A549 (cell line): ENCODE measurements at regions not wholly inside any gene's neighbourhood (a gene's known extent, or its start where the extent isn't known, plus 50 kb on each side); places are given as distances from the start of the nearest gene placed in this dataset.

ENCODE experiments used
- ATAC-seq, 2 experiments: fragments of 200-7000 bp in 1 of 2; fragments of >200 bp in 1 of 2; cut with Nextera tagmentation in 1 of 2; cut with Tn5 transposase in 1 of 2; 3 replicates each; pipeline versions ENCODE4 v1.8.0 to v1.9.1; 2018 to 2020; ENCODE audit warnings: mild to moderate bottlenecking in 1 of 2, moderate library complexity in 1 of 2
- CTCF ChIA-PET: fragments of 300-600 bp; sonication (Branson Sonifier 250); formaldehyde crosslinking; extraction: SDS; loops from one replicate; lab custom pipeline; 2021; ENCODE audit warnings: antibody characterized with exemption, inconsistent platforms; lab: Yijun Ruan, JAX
- POLR2A ChIA-PET: fragments of 350-600 bp; formaldehyde crosslinking; extraction: SDS; loops from one replicate; lab custom pipeline; 2021; ENCODE audit warnings: antibody characterized with exemption, inconsistent platforms; lab: Yijun Ruan, JAX
- DNase-seq, 2 experiments: peaks; one replicate each; pipeline versions ENCODE4 v3.0.0 to v3.0.0-alpha.2; 2011 to 2016; ENCODE audit warnings: low read depth in 1 of 2, low spot score in 1 of 2
- FAIRE-seq: peaks from 2 replicates; lab custom pipeline; 2011; peaks lifted over from hg19 to GRCh38; lab: Jason Lieb, UNC
- H3K27ac ChIP-seq, 2 experiments: fragments of >200 bp; sonication (Bioruptor Twin); formaldehyde crosslinking; 3 replicates each; pipeline ENCODE4 v1.5.1; 2016 to 2017
- H3K4me1 ChIP-seq: fragments of >200 bp; sonication (Bioruptor Twin); formaldehyde crosslinking; 3 replicates; pipeline ENCODE4 v1.6.1; 2016
- H3K4me2 ChIP-seq: fragments of >200 bp; sonication (Bioruptor Twin); formaldehyde crosslinking; 3 replicates; pipeline ENCODE4 v1.6.1; 2016
- H3K4me3 ChIP-seq: fragments of >200 bp; sonication (Bioruptor Twin); formaldehyde crosslinking; 3 replicates; pipeline ENCODE4 v1.5.1; 2016
- H3K9me3 ChIP-seq: fragments of >200 bp; sonication (Bioruptor Twin); formaldehyde crosslinking; 3 replicates; pipeline ENCODE4 v1.6.1; 2016
- BHLHE40 ChIP-seq: IDR thresholded peaks from 2 replicates; pipeline ENCODE4 v1.6.1; 2012; ENCODE audit warnings: low read depth, low read length, inconsistent platforms
- CBX2 ChIP-seq: fragments of 200-600 bp; sonication (generic); IDR thresholded peaks from 2 replicates; pipeline ENCODE4 v1.6.1; 2016; ENCODE audit warnings: low read depth, mild to moderate bottlenecking, borderline replicate concordance
- CEBPB ChIP-seq, 2 experiments: fragments of >200 bp in 1 of 2; sonication (Bioruptor Twin) in 1 of 2; formaldehyde crosslinking in 1 of 2; IDR thresholded peaks; 2 replicates each; pipeline ENCODE4 v1.6.1; 2012 to 2016
- EP300 ChIP-seq, 2 experiments: fragments of >200 bp; sonication (Bioruptor Twin); formaldehyde crosslinking; IDR thresholded peaks; 2 replicates in 1 of 2; 3 replicates in 1 of 2; pipeline ENCODE4 v1.6.1; 2016 to 2017
- HOXA7 ChIP-seq: fragments of 250-450 bp; sonication (Bioruptor Pico); IDR thresholded peaks from 2 replicates; pipeline ENCODE4 v1.5.0; 2020; ENCODE audit warnings: mild to moderate bottlenecking, moderate library complexity
- JUN ChIP-seq, 2 experiments: fragments of >200 bp; sonication (Bioruptor Twin); formaldehyde crosslinking; IDR thresholded peaks; 2 replicates in 1 of 2; 3 replicates in 1 of 2; pipeline ENCODE4 v1.6.1; 2016 to 2017
- JUNB ChIP-seq: fragments of >200 bp; sonication (Bioruptor Twin); formaldehyde crosslinking; IDR thresholded peaks from 2 replicates; pipeline ENCODE4 v1.6.1; 2016
- KDM5A ChIP-seq: fragments of 200-600 bp; sonication (generic); IDR thresholded peaks from 2 replicates; pipeline ENCODE4 v1.6.1; 2016; ENCODE audit warnings: antibody characterized with exemption, mild to moderate bottlenecking
- MAFK ChIP-seq: fragments of 450-650 bp; IDR thresholded peaks from 2 replicates; pipeline ENCODE4 v1.6.1; 2014; ENCODE audit not compliant: partially characterized antibody
- MAZ ChIP-seq: fragments of 150-350 bp; IDR thresholded peaks from 2 replicates; pipeline ENCODE4 v1.6.1; 2014; ENCODE audit warnings: antibody characterized with exemption, low read depth, low read length, borderline replicate concordance
- NPAS2 ChIP-seq: fragments of 250-450 bp; sonication (Bioruptor Pico); IDR thresholded peaks from 2 replicates; pipeline ENCODE4 v1.8.0; 2022; ENCODE audit warnings: mild to moderate bottlenecking, moderate library complexity, borderline replicate concordance
- RNF2 ChIP-seq: fragments of 200-600 bp; sonication (generic); IDR thresholded peaks from 2 replicates; pipeline ENCODE4 v1.6.1; 2016; ENCODE audit warnings: low read depth, mild to moderate bottlenecking, antibody characterized with exemption, moderate library complexity, borderline replicate concordance
- SMC3 ChIP-seq: fragments of >200 bp; sonication (Bioruptor Twin); formaldehyde crosslinking; IDR thresholded peaks from 3 replicates; pipeline ENCODE4 v1.6.1; 2018; ENCODE audit warnings: inconsistent platforms
- TP53 ChIP-seq: fragments of 250-450 bp; sonication (Bioruptor Pico); IDR thresholded peaks from 2 replicates; pipeline ENCODE4 v1.5.0; 2021; ENCODE audit warnings: mild to moderate bottlenecking, moderate library complexity
- ZC3H11A ChIP-seq: fragments of 450-650 bp; IDR thresholded peaks from 2 replicates; pipeline ENCODE4 v1.6.1; 2014; ENCODE audit warnings: antibody characterized with exemption, mild to moderate bottlenecking
- ZFP36 ChIP-seq: fragments of 450-650 bp; IDR thresholded peaks from 2 replicates; pipeline ENCODE4 v1.6.1; 2014; ENCODE audit warnings: borderline replicate concordance; ENCODE audit not compliant: partially characterized antibody
- ZNF302 ChIP-seq: fragments of 250-450 bp; sonication (Bioruptor Pico); IDR thresholded peaks from 2 replicates; pipeline ENCODE4 v1.9.0; 2021; ENCODE audit warnings: inconsistent platforms, mild to moderate bottlenecking, moderate library complexity
- WGBS: methylation state at CpG from one replicate; pipeline ENCODE4 v1.1.6; 2017; ENCODE audit errors: missing lambda C conversion rate; 5-methylcytosine and 5-hydroxymethylcytosine counted together
- TF ChIP-seq, protein P1 (sequence below): fragments of 250-450 bp; sonication (Bioruptor Pico); IDR thresholded peaks from 2 replicates; pipeline ENCODE4 v1.5.0; 2020; ENCODE audit warnings: low read depth, mild to moderate bottlenecking, moderate library complexity
- TF ChIP-seq, protein P2 (sequence below): IDR thresholded peaks from 2 replicates; pipeline ENCODE4 v1.6.1; 2012
- TF ChIP-seq, protein P3 (sequence below): fragments of >200 bp; sonication (Bioruptor Twin); formaldehyde crosslinking; IDR thresholded peaks from 3 replicates; pipeline ENCODE4 v1.6.1; 2016
- TF ChIP-seq, protein P4 (sequence below): fragments of >200 bp; sonication (Bioruptor Twin); formaldehyde crosslinking; IDR thresholded peaks from 3 replicates; pipeline ENCODE4 v1.5.1; 2016
- TF ChIP-seq, protein P5 (sequence below): fragments of 450-650 bp; IDR thresholded peaks from 2 replicates; pipeline ENCODE4 v1.6.1; 2014; ENCODE audit warnings: antibody characterized with exemption

DNA sequence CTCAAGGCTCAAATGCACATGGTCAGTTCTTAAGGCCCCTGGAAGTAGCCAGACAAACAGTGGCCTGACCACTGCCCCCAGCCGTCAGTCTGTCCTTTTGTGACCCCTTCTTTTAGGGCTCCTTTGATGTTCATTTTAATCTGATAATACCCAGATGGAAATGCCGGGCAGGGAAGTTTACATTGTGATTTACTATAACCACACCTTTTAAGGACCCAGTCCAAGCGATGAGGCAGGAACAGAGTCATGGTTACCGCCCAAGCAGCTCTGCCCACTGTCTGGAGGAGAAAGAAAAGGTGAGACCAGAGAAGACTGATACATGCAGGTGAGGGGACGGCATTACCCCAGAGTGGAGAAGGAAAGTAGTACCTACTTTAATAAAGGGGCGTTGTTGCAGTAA lies 110.6 kb downstream of the PLEKHG1 start:
- DNase-seq: no peak
- H3K4me2 ChIP-seq: no peak overlapping the region

DNA sequence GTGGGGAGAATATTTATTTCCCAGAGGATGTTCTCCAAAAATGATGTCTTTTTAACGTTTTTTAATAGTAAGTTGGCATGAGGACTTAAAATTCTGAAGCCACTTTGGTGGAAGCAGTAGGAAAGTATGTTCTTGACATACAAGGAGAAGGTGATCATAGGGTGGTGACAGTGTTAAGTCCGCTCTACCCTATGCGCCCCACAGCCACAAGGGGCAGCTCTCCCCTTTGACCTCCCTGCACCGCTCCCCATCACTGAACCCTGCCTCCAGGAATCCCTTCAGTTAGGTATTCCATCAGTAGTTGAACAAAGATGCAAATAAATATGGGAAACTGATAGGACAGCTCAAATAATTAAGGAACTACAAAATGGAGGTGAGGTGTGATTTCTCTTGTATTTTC lies 111.4 kb downstream of the PLEKHG1 start:
- ChIA-PET POLR2A (no interaction called here), CTCF (no interaction called here)
- TF ChIP-seq BHLHE40 (no peak), RNF2 (no peak), CBX2 (no peak), SMC3 (no peak), EP300 (IDR thresholded peaks at IDR 0.05) (no peak), MAFK (no peak), TP53 (no peak), JUNB (no peak), ZFP36 (no peak), NPAS2 (CRISPR knock-in tag) (no peak), CEBPB (IDR thresholded peaks at IDR 0.05) (no peak), ZNF302 (no peak), ZC3H11A (no peak), MAZ (no peak)
- TF ChIP-seq, protein P1, sequence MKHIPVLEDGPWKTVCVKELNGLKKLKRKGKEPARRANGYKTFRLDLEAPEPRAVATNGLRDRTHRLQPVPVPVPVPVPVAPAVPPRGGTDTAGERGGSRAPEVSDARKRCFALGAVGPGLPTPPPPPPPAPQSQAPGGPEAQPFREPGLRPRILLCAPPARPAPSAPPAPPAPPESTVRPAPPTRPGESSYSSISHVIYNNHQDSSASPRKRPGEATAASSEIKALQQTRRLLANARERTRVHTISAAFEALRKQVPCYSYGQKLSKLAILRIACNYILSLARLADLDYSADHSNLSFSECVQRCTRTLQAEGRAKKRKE: no peak
- TF ChIP-seq, protein P2, sequence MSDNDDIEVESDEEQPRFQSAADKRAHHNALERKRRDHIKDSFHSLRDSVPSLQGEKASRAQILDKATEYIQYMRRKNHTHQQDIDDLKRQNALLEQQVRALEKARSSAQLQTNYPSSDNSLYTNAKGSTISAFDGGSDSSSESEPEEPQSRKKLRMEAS: no peak
- TF ChIP-seq, protein P3, sequence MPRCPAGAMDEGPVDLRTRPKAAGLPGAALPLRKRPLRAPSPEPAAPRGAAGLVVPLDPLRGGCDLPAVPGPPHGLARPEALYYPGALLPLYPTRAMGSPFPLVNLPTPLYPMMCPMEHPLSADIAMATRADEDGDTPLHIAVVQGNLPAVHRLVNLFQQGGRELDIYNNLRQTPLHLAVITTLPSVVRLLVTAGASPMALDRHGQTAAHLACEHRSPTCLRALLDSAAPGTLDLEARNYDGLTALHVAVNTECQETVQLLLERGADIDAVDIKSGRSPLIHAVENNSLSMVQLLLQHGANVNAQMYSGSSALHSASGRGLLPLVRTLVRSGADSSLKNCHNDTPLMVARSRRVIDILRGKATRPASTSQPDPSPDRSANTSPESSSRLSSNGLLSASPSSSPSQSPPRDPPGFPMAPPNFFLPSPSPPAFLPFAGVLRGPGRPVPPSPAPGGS: no peak
- TF ChIP-seq, protein P4, sequence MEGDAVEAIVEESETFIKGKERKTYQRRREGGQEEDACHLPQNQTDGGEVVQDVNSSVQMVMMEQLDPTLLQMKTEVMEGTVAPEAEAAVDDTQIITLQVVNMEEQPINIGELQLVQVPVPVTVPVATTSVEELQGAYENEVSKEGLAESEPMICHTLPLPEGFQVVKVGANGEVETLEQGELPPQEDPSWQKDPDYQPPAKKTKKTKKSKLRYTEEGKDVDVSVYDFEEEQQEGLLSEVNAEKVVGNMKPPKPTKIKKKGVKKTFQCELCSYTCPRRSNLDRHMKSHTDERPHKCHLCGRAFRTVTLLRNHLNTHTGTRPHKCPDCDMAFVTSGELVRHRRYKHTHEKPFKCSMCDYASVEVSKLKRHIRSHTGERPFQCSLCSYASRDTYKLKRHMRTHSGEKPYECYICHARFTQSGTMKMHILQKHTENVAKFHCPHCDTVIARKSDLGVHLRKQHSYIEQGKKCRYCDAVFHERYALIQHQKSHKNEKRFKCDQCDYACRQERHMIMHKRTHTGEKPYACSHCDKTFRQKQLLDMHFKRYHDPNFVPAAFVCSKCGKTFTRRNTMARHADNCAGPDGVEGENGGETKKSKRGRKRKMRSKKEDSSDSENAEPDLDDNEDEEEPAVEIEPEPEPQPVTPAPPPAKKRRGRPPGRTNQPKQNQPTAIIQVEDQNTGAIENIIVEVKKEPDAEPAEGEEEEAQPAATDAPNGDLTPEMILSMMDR: no peak
- TF ChIP-seq, protein P5, sequence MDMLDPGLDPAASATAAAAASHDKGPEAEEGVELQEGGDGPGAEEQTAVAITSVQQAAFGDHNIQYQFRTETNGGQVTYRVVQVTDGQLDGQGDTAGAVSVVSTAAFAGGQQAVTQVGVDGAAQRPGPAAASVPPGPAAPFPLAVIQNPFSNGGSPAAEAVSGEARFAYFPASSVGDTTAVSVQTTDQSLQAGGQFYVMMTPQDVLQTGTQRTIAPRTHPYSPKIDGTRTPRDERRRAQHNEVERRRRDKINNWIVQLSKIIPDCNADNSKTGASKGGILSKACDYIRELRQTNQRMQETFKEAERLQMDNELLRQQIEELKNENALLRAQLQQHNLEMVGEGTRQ: no peak
- Histone ChIP-seq H3K9me3 (no peaks in the 10 kb centered on the region), H3K27ac (no peak overlapping the region), H3K4me3 (no peak overlapping the region), H3K4me1 (no peaks in the 10 kb centered on the region), H3K4me2 (no peak overlapping the region)
- 60% methylated on average over 4 of the region's 4 CpGs for WGBS
- no peak for ATAC-seq
- no peak for FAIRE-seq
- DNase-seq: no peak

More for the DNA sequence above, 110.6 kb downstream of the PLEKHG1 start:
- WGBS: 44% methylated on average over 6 of the region's 6 CpGs
- TF ChIP-seq RNF2: no peak
- no peak for TF ChIP-seq JUN (IDR thresholded peaks at IDR 0.05)
- TF ChIP-seq, protein P3: no peak
- TF ChIP-seq KDM5A: no peak
- no peak for TF ChIP-seq HOXA7 (CRISPR knock-in tag)
- no peaks in the 10 kb centered on the region for H3K9me3 ChIP-seq
- ChIA-PET POLR2A (no interaction called here), CTCF (interaction anchor here (1.6 kb wide), 1 partner anchor 292 kb away, joined by 4 read pairs; no protein-coding TSS in a partner anchor)
- H3K4me1 ChIP-seq: no peaks in the 10 kb centered on the region
- no peak overlapping the region for H3K27ac ChIP-seq
- H3K4me3 ChIP-seq: no peak overlapping the region
- no peak for ATAC-seq
- FAIRE-seq: no peak
